HG02623 (cell line): ENCODE measurements at regions not wholly inside any gene's neighbourhood (a gene's known extent, or its start where the extent isn't known, plus 50 kb on each side); places are given as distances from the start of the nearest gene placed in this dataset.
"Not testable (repeated sequence)": the region's sequence is repeated elsewhere in the genome, so short reads cannot be mapped to it uniquely, and the experiment has no call there.

Source experiments
- ATAC-seq: cut with Tn5 transposase; IDR thresholded peaks from one replicate; pipeline ENCODE4 v1.9.1; 2021; ENCODE audit warnings: moderate library complexity; ENCODE audit not compliant: unreplicated experiment

- ATAC-seq: no peak
These were observed 99.6 kb downstream of the RPLP1 start for GRCh38 chr15:69552057-69552815.

DNA sequence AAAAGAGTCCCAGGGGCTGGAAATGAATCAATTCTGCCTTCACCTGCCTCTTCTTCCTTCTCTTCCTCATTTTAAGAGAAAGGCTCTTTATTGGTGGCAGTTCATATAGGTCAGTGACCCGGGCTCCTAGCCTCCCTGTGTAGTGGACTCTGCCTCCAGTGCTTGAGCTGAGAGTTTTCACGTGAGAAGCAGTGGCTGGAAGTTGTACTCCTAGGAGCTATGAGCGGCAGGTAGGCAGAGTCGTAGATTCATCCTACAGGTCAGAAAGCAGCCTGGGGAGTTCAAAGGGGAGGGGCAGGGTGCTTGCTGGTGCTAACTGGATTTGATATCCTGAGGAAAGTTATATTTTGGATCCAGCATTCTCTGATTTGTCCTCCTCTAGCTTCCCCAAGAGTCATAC, 101.1 kb downstream of the RPLP1 start:
- no peak for ATAC-seq

DNA sequence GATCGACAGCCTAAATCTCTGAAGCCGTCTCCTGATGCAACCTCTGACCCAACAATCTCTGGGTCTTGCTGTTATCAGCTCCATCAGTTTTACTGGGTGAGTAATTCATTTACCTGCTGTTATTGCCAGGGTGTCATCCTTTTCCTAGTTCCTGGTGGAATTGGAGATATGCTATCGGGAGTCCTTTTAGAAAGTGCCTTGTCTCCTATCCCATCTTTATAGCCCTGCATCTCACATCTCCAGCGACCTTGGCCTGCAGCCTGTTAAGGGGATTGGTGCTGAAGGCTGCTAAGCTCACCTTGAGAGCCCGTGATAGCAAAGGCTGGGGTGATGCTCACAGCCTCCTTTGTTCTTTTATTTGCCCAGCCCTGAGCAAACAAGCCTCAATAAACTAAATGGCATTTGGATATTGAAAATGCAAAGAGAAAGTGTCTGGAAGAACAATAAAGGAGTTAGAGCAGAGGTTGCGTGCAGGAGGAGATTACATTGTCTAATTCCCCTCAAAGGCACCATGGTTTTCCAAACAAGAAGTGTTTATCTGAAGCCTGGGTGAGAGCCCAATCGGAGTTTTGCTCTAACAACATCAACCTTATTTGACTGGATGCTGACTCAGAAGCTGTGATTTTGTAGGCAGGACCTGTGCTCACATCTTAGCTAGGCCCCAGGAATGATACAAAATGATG, 101.8 kb downstream of the RPLP1 start:
- ATAC-seq: no peak

- no peak for ATAC-seq
These were observed 102.5 kb downstream of the RPLP1 start for GRCh38 chr15:69555080-69555479.

- ATAC-seq: no peak
These were observed 103.7 kb downstream of the RPLP1 start for GRCh38 chr15:69556344-69556743.

GRCh38 chr15:69557020-69557706, 104.5 kb downstream of the RPLP1 start:
- no peak for ATAC-seq

GRCh38 chr15:69557707-69558409, 105.2 kb downstream of the RPLP1 start:
- ATAC-seq: no peak

DNA sequence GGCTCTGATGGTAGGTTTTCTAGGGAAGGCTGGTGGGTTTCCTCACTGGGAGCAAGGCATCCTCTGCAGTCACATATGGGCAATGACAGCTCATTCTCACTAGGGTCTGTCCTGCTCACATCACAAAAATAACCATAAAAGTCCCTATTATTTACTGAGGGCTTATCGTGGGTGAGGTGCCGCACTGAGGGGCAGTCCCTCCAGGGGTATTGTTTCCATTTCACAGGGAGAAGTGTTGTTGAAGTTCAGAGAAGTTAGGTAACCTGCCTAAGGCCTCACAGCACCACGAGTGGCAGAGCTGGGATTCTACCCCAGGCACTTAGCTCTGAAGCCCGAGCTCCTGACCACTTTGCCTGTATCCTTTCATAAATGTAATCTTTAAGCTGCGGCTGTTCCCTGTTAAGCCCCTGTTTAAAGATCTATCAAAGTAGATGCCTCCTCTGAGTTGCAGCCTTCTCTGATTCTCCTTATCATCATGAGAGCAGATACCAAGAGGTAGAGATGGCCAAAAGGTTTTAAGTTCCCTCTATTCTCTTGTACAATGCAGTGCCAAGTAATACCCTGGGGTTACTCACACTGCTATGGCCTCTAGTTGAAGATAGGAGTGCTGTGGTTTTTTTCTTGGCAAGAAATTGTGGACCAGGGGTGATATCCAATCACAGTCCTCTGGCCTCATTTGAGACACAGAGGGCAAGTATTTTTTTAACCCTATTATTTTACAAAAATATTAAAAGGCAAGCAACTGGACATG, 107.0 kb downstream of the RPLP1 start:
- no peak for ATAC-seq

- ATAC-seq: no peak
These were observed 108.6 kb downstream of the RPLP1 start for GRCh38 chr15:69561071-69561784.

- ATAC-seq: no peak
These were observed 109.5 kb downstream of the RPLP1 start for GRCh38 chr15:69562116-69562515.

DNA sequence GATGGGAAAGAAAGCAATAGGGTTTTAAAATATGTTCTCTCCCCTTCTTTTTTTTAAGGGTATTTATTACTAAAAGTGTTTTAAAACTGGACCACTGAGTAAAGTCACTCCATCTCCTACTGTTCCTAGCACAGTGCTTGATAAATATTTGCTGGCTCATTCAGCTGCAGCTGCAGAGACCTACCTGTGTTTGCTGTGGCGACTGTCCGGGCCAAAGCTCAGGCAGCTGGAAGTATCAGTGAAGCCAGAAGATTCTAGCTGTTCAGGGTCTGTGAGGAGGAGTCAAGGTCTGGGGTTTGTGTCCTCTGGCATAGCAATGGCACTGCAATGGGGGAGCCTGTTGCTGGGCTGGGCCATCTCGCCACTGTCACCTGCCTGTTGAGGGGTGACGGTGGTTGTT, 109.9 kb downstream of the RPLP1 start:
- no peak for ATAC-seq

DNA sequence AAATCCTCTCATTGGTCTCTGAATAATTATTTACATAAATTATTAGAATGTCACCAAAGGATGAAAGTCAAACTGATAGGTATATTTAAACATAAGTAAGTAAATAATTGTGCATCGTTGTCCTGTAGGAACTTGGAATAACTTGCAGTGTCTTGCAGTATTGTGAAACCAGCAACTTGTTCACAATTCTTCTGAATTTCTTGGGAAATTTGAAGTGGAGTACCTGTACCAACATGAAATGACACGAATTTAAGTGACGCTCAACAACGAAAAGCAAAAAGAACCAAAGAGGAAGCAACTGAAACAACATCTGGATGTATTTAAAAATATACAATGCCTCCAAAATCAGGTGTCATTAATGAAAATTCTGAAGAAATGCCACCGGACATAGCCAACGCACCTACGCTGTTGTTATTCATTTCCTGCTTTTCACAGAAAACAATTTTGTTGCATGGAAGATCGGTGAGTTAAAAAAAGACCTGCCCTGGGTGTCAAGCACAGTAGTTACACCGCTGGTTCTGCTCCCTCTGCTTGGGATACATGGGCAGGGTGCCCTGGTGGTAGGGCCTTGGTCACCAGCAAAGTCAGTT, 112.5 kb downstream of the RPLP1 start:
- ATAC-seq: no peak

GRCh38 chr15:69567238-69567760, 114.7 kb downstream of the RPLP1 start:
- not testable (repeated sequence) for ATAC-seq

- no peak for ATAC-seq
These were observed 115.8 kb downstream of the RPLP1 start for GRCh38 chr15:69568173-69569009.

GRCh38 chr15:69570454-69570853, 117.8 kb downstream of the RPLP1 start:
- no peak for ATAC-seq

- no peak for ATAC-seq
These were observed 118.4 kb downstream of the RPLP1 start for GRCh38 chr15:69570997-69571396.

- ATAC-seq: not testable (repeated sequence)
These were observed 120.7 kb downstream of the RPLP1 start for GRCh38 chr15:69573278-69573677.

DNA sequence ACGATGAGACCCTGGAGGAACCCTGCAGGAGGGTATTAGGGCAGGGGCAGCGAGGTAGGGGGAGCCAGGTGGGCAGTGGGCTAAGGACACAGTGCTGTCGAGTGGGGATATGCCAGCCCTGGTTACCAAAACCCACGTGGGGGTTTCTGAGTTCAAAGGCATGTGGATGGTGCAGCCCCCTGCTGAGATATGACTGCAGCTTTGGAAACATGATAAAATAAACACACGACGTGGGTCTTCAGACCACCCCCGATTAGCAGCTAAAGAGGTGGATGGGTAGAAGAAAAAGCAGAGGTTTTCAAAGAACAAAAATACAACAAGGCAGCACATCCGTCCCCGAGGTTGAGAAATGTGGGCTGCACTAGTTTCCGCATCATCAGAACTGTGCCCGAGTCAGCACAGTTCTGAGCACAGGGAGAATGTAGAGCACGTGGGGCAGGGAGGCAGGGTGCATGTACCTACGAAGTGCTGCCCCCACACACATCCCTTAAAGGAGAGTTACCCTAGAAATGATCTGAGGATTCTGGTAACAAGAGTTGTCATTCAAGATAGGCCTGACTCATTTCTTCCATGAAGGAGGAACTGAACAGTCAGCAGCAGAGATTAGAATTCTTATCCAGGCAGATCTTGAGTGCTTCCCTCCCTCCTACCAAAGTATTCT, 121.3 kb downstream of the RPLP1 start:
- no peak for ATAC-seq
